ENCODE measurements at regions not wholly inside any gene's neighbourhood (a gene's known extent, or its start where the extent isn't known, plus 50 kb on each side); places are given as distances from the start of the nearest gene placed in this dataset.
A peak's percentile ranks its signal among the peaks of the same experiment; 100 is the strongest.

DNA sequence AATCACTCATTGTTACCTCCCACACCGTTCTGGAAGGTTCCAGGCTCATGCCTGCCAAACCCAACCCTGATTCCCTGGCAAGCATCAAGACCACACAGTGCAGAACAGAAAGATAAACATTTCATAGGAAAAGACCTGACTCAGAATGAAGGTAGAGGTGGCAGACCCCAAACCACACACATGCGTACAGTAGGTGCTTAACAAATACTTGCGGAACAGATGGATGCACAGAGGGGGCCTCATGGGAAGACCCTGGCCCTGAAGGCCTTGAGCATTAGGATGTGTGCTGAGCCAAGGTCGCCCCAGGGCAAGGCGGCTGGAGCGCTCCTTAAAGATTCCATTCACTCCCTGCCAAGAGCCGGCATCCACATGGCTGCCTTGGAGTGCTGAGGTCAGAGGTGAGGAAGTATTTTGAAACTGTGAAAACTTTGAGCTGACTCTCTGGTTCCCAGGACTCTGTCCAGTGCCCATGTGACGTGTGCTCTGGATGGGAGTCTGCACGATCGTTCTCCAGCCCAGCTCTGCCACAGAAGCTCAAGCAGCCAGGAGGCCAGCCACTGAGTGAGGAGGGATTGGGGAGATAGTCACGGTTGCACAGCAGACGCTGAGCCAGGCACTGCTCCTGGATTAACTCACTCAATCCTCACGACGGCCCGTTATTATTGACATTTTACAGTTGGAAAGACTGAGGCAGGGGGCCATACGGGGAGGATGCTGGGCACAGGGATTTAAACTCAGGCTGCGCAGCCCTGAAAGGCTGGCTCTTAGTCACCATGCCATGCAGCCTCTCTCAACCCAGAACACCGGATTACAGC lies 65.5 kb upstream of the AFDN start (continued):
- TF ChIP-seq JUNB (CRISPR knock-in tag; IDR thresholded peaks at IDR 0.05; ENCODE audit: borderline replicate concordance) (no peak), HIVEP1 (CRISPR knock-in tag; IDR thresholded peaks at IDR 0.05) (peak; percentile 56; the same call in 1 of the 2 replicates), KDM5B (CRISPR knock-in tag; IDR thresholded peaks at IDR 0.05; ENCODE audit: borderline replicate concordance) (peak; percentile 77; the same call in 1 of the 2 replicates), ZFAT (CRISPR knock-in tag; conservative IDR thresholded peaks at IDR 0.05) (no peak), LCORL (IDR thresholded peaks at IDR 0.05) (no peak), LCORL (CRISPR knock-in tag; IDR thresholded peaks at IDR 0.05) (peak; percentile 83; the same call in 1 of the 2 replicates), ZNF333 (CRISPR knock-in tag; IDR thresholded peaks at IDR 0.05; ENCODE audit: borderline replicate concordance) (no peak), EP300 (IDR thresholded peaks at IDR 0.05; ENCODE audit: low read depth in 2 of 2, low read length in 2 of 2) (peak in 1 of 2 experiments; percentile 61; a peak in 1 of 4 replicates), EP300 (CRISPR knock-in tag; IDR thresholded peaks at IDR 0.05; ENCODE audit: borderline replicate concordance) (no peak; the same call in 1 of the 2 replicates), HDAC2 (CRISPR knock-in tag; IDR thresholded peaks at IDR 0.05) (peak; percentile 82), SP140L (CRISPR knock-in tag; IDR thresholded peaks at IDR 0.05; ENCODE audit: borderline replicate concordance) (no peak), ZNF547 (CRISPR knock-in tag; IDR thresholded peaks at IDR 0.05) (no peak; the same call in 1 of the 2 replicates), GATAD1 (CRISPR knock-in tag; IDR thresholded peaks at IDR 0.05) (0 out of 2 replicates have a peak, but pooled peaks have one; percentile 29), MYNN (CRISPR knock-in tag; IDR thresholded peaks at IDR 0.05; ENCODE audit: low read depth) (no peak), RFX1 (IDR thresholded peaks at IDR 0.05) (no peak), BCL6 (CRISPR knock-in tag; IDR thresholded peaks at IDR 0.05) (peak; percentile 78), KLF15 (CRISPR knock-in tag; IDR thresholded peaks at IDR 0.05; ENCODE audit: borderline replicate concordance) (no peak), ZNF788 (CRISPR knock-in tag; IDR thresholded peaks at IDR 0.05; ENCODE audit: borderline replicate concordance) (peak; percentile 6; the same call in 1 of the 2 replicates), ZNF850 (CRISPR knock-in tag; conservative IDR thresholded peaks at IDR 0.05) (no peak), SETDB1 (CRISPR knock-in tag; IDR thresholded peaks at IDR 0.05; ENCODE audit: borderline replicate concordance) (no peak), SP4 (CRISPR knock-in tag; IDR thresholded peaks at IDR 0.05) (no peak), ZNF552 (CRISPR knock-in tag; IDR thresholded peaks at IDR 0.05; ENCODE audit: borderline replicate concordance) (no peak), GTF3A (CRISPR knock-in tag; conservative IDR thresholded peaks at IDR 0.05) (no peak)
- TF ChIP-seq, protein P1, sequence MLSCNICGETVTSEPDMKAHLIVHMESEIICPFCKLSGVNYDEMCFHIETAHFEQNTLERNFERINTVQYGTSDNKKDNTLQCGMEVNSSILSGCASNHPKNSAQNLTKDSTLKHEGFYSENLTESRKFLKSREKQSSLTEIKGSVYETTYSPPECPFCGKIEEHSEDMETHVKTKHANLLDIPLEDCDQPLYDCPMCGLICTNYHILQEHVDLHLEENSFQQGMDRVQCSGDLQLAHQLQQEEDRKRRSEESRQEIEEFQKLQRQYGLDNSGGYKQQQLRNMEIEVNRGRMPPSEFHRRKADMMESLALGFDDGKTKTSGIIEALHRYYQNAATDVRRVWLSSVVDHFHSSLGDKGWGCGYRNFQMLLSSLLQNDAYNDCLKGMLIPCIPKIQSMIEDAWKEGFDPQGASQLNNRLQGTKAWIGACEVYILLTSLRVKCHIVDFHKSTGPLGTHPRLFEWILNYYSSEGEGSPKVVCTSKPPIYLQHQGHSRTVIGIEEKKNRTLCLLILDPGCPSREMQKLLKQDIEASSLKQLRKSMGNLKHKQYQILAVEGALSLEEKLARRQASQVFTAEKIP (CRISPR knock-in tag; IDR thresholded peaks at IDR 0.05; ENCODE audit: borderline replicate concordance): no peak
- TF ChIP-seq, protein P2, sequence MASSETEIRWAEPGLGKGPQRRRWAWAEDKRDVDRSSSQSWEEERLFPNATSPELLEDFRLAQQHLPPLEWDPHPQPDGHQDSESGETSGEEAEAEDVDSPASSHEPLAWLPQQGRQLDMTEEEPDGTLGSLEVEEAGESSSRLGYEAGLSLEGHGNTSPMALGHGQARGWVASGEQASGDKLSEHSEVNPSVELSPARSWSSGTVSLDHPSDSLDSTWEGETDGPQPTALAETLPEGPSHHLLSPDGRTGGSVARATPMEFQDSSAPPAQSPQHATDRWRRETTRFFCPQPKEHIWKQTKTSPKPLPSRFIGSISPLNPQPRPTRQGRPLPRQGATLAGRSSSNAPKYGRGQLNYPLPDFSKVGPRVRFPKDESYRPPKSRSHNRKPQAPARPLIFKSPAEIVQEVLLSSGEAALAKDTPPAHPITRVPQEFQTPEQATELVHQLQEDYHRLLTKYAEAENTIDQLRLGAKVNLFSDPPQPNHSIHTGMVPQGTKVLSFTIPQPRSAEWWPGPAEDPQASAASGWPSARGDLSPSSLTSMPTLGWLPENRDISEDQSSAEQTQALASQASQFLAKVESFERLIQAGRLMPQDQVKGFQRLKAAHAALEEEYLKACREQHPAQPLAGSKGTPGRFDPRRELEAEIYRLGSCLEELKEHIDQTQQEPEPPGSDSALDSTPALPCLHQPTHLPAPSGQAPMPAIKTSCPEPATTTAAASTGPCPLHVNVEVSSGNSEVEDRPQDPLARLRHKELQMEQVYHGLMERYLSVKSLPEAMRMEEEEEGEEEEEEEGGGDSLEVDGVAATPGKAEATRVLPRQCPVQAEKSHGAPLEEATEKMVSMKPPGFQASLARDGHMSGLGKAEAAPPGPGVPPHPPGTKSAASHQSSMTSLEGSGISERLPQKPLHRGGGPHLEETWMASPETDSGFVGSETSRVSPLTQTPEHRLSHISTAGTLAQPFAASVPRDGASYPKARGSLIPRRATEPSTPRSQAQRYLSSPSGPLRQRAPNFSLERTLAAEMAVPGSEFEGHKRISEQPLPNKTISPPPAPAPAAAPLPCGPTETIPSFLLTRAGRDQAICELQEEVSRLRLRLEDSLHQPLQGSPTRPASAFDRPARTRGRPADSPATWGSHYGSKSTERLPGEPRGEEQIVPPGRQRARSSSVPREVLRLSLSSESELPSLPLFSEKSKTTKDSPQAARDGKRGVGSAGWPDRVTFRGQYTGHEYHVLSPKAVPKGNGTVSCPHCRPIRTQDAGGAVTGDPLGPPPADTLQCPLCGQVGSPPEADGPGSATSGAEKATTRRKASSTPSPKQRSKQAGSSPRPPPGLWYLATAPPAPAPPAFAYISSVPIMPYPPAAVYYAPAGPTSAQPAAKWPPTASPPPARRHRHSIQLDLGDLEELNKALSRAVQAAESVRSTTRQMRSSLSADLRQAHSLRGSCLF (CRISPR knock-in tag; IDR thresholded peaks at IDR 0.05; ENCODE audit: borderline replicate concordance): no peak
